B cell (primary cell): ENCODE measurements at regions not wholly inside any gene's neighbourhood (a gene's known extent, or its start where the extent isn't known, plus 50 kb on each side); places are given as distances from the start of the nearest gene placed in this dataset.

Experiments
- ATAC-seq: fragments of 200-7000 bp; cut with Tn5 transposase; one replicate; pipeline ENCODE4 v1.10.0; 2021; ENCODE audit warnings: low read depth, mild to moderate bottlenecking, moderate number of reproducible peaks, moderate library complexity
- CTCF ChIA-PET: fragments of 350-600 bp; sonication (Branson Sonifier 250); formaldehyde crosslinking; loops from one replicate; lab custom pipeline; 2021; ENCODE audit warnings: antibody characterized with exemption, inconsistent platforms; lab: Charles Lee
- POLR2A ChIA-PET: fragments of 350-600 bp; sonication (Branson Sonifier 250); formaldehyde crosslinking; loops from one replicate; lab custom pipeline; 2021; ENCODE audit warnings: antibody characterized with exemption; lab: Charles Lee
- DNase-seq: peaks from one replicate; pipeline ENCODE4 v3.0.0; 2013
- H2AFZ ChIP-seq: 2 replicates; pipeline ENCODE4 v1.6.1; 2012; ENCODE audit warnings: mild to moderate bottlenecking, low read depth, low read length; ENCODE audit not compliant: insufficient read depth, poor library complexity, severe bottlenecking
- H3K27ac ChIP-seq, 2 donors: 1 replicate in 1 of 2; 2 replicates in 1 of 2; pipeline ENCODE4 v1.5.1; 2012 to 2013; ENCODE audit warnings: low read length in 2 of 2, mild to moderate bottlenecking in 2 of 2, moderate library complexity in 1 of 2
- H3K27me3 ChIP-seq, 4 experiments: fragments of 200-600 bp in 1 of 4; sonication (generic) in 1 of 4; replicated peaks in 1 of 4; 1 replicate in 2 of 4; 2 replicates in 2 of 4; pipeline versions ENCODE4 v1.6.1 to v1.7.0; 2013 to 2016; ENCODE audit warnings: low read length in 3 of 4, mild to moderate bottlenecking in 2 of 4, mixed read lengths in 1 of 4, moderate library complexity in 1 of 4; ENCODE audit not compliant: insufficient read depth in 4 of 4, control insufficient read depth in 3 of 4; ENCODE audit errors: control extremely low read depth in 1 of 4
- H3K36me3 ChIP-seq, 2 experiments: replicated peaks in 1 of 2; 1 replicate in 1 of 2; 2 replicates in 1 of 2; pipeline versions ENCODE4 v1.6.1 to v1.7.1; 2013; ENCODE audit warnings: low read length in 1 of 2; ENCODE audit not compliant: insufficient read depth in 2 of 2, control insufficient read depth in 1 of 2; ENCODE audit errors: control extremely low read depth in 1 of 2, extremely low read depth in 1 of 2
- H3K4me1 ChIP-seq, 2 donors: fragments of 200-600 bp in 1 of 2; sonication (generic) in 1 of 2; 1 replicate in 1 of 2; 2 replicates in 1 of 2; pipeline versions ENCODE4 v1.5.1 to v1.6.1; 2013 to 2017; ENCODE audit warnings: low read length in 2 of 2; ENCODE audit not compliant: control insufficient read depth in 2 of 2, insufficient read depth in 2 of 2
- H3K4me2 ChIP-seq: replicated peaks from 2 replicates; pipeline ENCODE3; 2012; ENCODE audit warnings: mild to moderate bottlenecking, low read depth, low read length; ENCODE audit not compliant: poor library complexity, severe bottlenecking
- H3K4me3 ChIP-seq, 5 experiments: fragments of 200-600 bp in 1 of 5; sonication (generic) in 1 of 5; 1 replicate in 3 of 5; 2 replicates in 2 of 5; pipeline versions ENCODE4 v1.5.1 to v1.7.0; 2011 to 2016; ENCODE audit warnings: low read length in 4 of 5, mild to moderate bottlenecking in 4 of 5, low read depth in 2 of 5, control low read depth in 1 of 5, moderate library complexity in 1 of 5; ENCODE audit not compliant: insufficient read depth in 1 of 5; ENCODE audit errors: control extremely low read depth in 1 of 5, extremely low read depth in 1 of 5
- H3K79me2 ChIP-seq: fragments of 200-600 bp; sonication (generic); one replicate; pipeline ENCODE4 v1.6.0; 2016; ENCODE audit warnings: low read length; ENCODE audit not compliant: control insufficient read depth, insufficient read depth
- H3K9ac ChIP-seq: fragments of 200-600 bp; sonication (generic); 2 replicates; pipeline ENCODE4 v1.6.1; 2017; ENCODE audit warnings: mild to moderate bottlenecking, low read length, moderate library complexity
- H3K9me3 ChIP-seq, 3 donors: one replicate each; pipeline versions ENCODE4 v1.6.1 to v1.7.1; 2013; ENCODE audit warnings: low read length in 2 of 3; ENCODE audit not compliant: control insufficient read depth in 2 of 3, insufficient read depth in 1 of 3; ENCODE audit errors: control extremely low read depth in 1 of 3
- H4K20me1 ChIP-seq: 2 replicates; pipeline ENCODE4 v1.6.0; 2012; ENCODE audit warnings: mild to moderate bottlenecking, low read length; ENCODE audit not compliant: insufficient read depth, control insufficient read depth, poor library complexity, severe bottlenecking
- H3K27ac Mint-ChIP-seq: one replicate; pipeline ENCODE4 v1.8.0; 2021; ENCODE audit warnings: mixed read lengths
- H3K27me3 Mint-ChIP-seq: one replicate; pipeline ENCODE4 v1.8.0; 2021; ENCODE audit warnings: mixed read lengths
- H3K4me1 Mint-ChIP-seq: one replicate; pipeline ENCODE4 v1.8.0; 2021; ENCODE audit warnings: mixed read lengths
- H3K4me3 Mint-ChIP-seq: one replicate; pipeline ENCODE4 v1.8.0; 2021; ENCODE audit warnings: mixed read lengths
- H3K9me3 Mint-ChIP-seq: one replicate; pipeline ENCODE4 v1.8.0; 2022; ENCODE audit warnings: mixed read lengths; ENCODE audit not compliant: insufficient read depth
- CTCF ChIP-seq: fragments of 200-600 bp; IDR thresholded peaks from one replicate; pipeline ENCODE4 v1.8.0; 2022; ENCODE audit warnings: antibody characterized with exemption, mild to moderate bottlenecking
- EZH2 ChIP-seq: IDR thresholded peaks from 2 replicates; pipeline ENCODE4 v1.6.1; 2012; ENCODE audit warnings: borderline replicate concordance, low read depth, mild to moderate bottlenecking, moderate library complexity, low read length; ENCODE audit not compliant: insufficient read depth, poor library complexity, severe bottlenecking
- WGBS: methylation state at CpG from one replicate; pipeline ENCODE4 v1.1.5; 2013; ENCODE audit warnings: missing lambda C conversion rate; ENCODE audit not compliant: insufficient coverage; 5-methylcytosine and 5-hydroxymethylcytosine counted together
- intact Hi-C: fragments of 100-400 bp; cut with micrococcal nuclease; formaldehyde crosslinking; loops from one replicate; pipeline ENCODE4 v1.10.0; 2022

GRCh38 chr5:35339616-35340100 lies 109.4 kb upstream of the PRLR start:
- no peaks in the 10 kb centered on the region for H3K79me2 ChIP-seq
- WGBS = 33% methylated on average over 1 of the region's 1 CpG
- no peak overlapping the region for H3K27ac ChIP-seq
- ChIA-PET POLR2A (no interaction called here), CTCF (no interaction called here)
- DNase-seq (no peak), ATAC-seq (no peak)
- Mint-ChIP-seq H3K9me3 (no peaks in the 10 kb centered on the region), H3K27ac (no peak overlapping the region), H3K4me1 (no peaks in the 10 kb centered on the region), H3K27me3 (no peaks in the 10 kb centered on the region), H3K4me3 (no peak overlapping the region)
- H3K9me3 ChIP-seq = peaks cover 0 to 3% (median 0%) of the 10 kb centered on the region in 3 donors
- H3K36me3 ChIP-seq = no peaks in the 10 kb centered on the region
- H3K9ac ChIP-seq = no peak overlapping the region
- H3K27me3 ChIP-seq = no peaks in the 10 kb centered on the region
- no peak for TF ChIP-seq EZH2
- TF ChIP-seq CTCF = no peak
- no peak overlapping the region for H3K4me3 ChIP-seq
- no peak overlapping the region for H3K4me2 ChIP-seq
- intact Hi-C loops = no loop called here
- no peak overlapping the region for H2AFZ ChIP-seq
- H4K20me1 ChIP-seq = no peaks in the 10 kb centered on the region
- no peaks in the 10 kb centered on the region for H3K4me1 ChIP-seq

- DNase-seq (no peak), ATAC-seq (no peak)
- Mint-ChIP-seq H3K27me3 (no peaks in the 10 kb centered on the region), H3K4me1 (no peaks in the 10 kb centered on the region), H3K4me3 (no peak overlapping the region), H3K9me3 (no peaks in the 10 kb centered on the region), H3K27ac (no peak overlapping the region)
- H4K20me1 ChIP-seq = no peaks in the 10 kb centered on the region
- no peaks in the 10 kb centered on the region for H3K79me2 ChIP-seq
- H3K9ac ChIP-seq = no peak overlapping the region
- H2AFZ ChIP-seq = no peak overlapping the region
- TF ChIP-seq CTCF (no peak), EZH2 (no peak)
- ChIA-PET POLR2A (no interaction called here), CTCF (no interaction called here)
- H3K4me2 ChIP-seq = no peak overlapping the region
- no peaks in the 10 kb centered on the region for H3K27me3 ChIP-seq
- no peak overlapping the region for H3K27ac ChIP-seq
- no peak overlapping the region for H3K4me3 ChIP-seq
- H3K36me3 ChIP-seq = no peaks in the 10 kb centered on the region
- 100% methylated on average over 1 of the region's 1 CpG for WGBS
- intact Hi-C loops = no loop called here
- H3K4me1 ChIP-seq = no peaks in the 10 kb centered on the region
- peaks cover 0 to 3% (median 0%) of the 10 kb centered on the region in 3 donors for H3K9me3 ChIP-seq
Observed at GRCh38 chr5:35339006-35339405, 108.7 kb upstream of the PRLR start.
